Ecto neural progenitor cell (in vitro differentiated cells): ENCODE measurements at regions not wholly inside any gene's neighbourhood (a gene's known extent, or its start where the extent isn't known, plus 50 kb on each side); places are given as distances from the start of the nearest gene placed in this dataset.

Experiments used
- DNase-seq: peaks from one replicate; pipeline ENCODE4 v3.0.0-alpha.2; 2018; ENCODE audit warnings: low spot score

DNA sequence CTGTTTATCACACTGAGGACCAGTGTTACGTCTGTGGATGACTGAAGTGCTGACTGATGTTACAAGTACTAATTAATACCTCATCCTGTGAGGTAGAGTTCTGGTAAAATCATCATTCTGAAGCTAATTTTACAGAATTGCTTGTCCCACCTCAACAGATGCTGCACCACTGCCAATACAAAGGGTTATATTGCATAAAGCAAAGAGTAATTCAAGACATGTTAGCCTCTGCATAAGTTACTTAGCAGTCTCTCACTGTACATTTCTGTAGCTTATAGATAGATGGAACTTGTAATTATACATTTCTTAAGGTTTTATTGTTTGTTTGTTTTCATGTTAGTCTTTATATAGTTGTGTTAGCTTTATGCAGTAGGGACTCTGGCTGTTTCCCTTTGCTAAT, 513.6 kb downstream of the ANXA1 start:
- no peak for DNase-seq

DNA sequence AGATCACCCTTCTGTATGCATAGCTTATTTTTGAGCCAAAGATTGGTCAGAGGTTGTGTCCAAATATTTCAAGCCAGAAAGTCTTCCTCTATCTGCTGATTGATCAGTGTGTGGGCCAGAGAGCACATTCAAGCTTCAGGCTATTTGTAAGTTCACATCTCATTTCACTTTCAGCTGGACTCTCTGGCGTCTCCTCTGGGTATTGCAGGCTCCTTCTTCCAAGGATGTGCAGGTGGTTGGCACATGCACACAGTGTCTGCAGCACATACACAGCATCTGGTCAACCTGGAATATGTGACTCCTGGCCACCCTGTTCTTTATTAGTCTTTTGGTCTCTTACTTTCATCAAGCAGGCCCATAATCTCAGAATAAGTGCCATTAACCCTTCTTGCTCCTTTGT, 516.1 kb downstream of the ANXA1 start:
- DNase-seq = no peak

DNA sequence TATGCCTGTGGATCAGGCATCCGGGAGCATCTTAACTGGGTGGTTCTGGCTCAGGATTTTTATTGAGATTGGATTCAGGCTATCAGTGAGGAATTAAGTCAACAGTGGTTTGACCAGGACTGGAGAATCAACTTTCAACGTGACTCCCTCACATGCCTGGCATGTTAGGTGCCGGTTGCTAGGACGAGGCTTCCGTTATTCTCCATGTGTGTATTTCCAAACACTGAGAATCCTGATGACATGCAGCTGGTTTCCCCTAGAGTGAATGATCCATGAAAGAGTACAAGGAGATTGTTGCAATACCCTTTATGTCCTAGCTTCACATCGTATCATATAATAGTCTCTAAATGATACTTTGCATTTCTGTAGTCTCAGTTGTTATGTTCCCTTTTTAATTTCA, 529.2 kb downstream of the ANXA1 start:
- no peak for DNase-seq

DNA sequence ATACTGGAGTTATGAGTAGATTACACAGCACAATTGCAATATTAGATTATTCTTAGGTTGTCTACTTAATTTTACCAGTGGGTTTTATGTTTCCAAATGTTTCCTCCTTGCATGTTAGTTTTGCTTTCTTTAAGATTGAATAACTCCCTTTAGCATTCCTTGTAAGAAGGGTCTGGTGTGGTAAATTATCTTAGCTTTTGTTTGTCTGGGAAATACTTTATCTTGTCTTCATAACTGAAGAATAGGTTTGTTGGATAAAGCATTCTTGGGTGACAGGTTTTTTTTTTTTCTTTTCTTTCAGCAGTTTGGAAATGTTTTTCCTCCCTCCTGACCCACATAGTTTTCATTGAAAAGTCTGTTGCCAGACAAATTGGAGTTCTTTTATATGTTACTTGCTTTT, 531.1 kb downstream of the ANXA1 start:
- DNase-seq = no peak

DNA sequence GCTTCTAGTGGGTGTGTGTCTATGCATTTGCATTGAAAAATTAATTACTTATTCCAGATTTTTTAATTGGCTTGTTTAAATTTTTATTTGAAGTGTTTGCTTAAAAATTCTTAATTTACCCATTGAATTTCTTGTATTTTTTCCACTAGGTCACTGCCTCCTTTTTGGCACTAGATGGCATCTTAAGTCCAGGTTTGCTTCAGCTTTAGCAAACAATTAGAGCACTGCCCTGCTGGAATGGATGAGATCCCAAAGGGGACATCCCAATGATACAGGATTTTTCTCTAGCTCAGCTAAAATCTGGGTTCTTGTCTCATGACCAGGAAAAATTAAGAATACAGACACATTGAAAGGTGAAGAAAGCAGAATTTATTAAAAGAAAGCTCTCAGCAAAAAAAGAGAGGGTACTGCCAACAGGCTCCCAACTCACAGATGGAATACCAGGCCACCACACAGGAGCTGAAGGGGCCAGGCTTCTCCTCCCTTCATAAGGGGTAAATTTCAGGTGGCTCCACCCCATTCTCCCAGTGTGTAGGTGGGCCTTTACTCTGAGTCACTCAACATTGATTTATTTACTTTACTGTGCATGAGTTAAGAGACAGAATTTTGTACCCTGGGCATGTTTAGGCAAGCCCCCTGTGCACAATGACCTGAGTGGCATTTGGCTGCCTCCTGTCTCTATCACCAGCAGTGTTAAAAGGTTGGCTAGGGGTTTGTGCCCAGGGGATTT, 532.4 kb downstream of the ANXA1 start:
- no peak for DNase-seq

DNA sequence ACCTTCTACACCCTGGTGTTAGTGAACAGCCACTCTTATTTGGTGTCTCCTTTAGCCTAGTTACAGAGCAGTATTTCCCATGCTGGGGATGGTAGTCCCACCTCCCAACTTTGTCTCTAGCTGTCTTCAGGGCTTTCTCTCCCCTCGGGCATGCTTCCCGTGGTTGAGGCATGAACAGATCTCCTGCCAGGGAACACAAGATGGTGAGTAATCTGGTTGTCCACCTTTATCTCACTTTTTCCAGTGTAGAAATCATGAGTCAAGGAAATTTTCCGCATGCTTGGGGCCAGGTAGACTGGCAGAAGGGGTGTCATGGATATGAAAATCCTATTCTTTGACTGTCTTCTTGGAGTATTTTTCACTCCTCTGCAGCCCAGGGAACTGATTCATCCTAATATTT, 532.9 kb downstream of the ANXA1 start:
- DNase-seq = no peak

DNA sequence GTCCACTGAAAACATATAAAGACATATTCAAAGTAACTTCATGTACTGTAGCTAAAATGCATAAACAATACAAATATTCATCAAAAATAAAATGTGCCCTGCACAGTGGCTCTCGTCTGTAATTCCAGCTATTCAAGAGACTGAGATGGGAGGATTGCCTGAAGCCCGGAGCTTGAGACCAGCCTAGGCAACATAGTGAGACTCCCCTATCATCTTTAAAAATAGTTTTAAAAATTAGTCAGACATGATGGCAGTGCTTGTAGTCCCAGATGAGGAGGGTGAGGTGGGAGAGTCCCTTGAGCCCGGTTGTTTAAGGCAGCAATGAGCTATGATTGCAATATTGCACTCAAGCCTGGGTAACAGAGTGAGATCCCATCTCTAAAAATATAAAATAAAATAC, 534.1 kb downstream of the ANXA1 start:
- no peak for DNase-seq

DNA sequence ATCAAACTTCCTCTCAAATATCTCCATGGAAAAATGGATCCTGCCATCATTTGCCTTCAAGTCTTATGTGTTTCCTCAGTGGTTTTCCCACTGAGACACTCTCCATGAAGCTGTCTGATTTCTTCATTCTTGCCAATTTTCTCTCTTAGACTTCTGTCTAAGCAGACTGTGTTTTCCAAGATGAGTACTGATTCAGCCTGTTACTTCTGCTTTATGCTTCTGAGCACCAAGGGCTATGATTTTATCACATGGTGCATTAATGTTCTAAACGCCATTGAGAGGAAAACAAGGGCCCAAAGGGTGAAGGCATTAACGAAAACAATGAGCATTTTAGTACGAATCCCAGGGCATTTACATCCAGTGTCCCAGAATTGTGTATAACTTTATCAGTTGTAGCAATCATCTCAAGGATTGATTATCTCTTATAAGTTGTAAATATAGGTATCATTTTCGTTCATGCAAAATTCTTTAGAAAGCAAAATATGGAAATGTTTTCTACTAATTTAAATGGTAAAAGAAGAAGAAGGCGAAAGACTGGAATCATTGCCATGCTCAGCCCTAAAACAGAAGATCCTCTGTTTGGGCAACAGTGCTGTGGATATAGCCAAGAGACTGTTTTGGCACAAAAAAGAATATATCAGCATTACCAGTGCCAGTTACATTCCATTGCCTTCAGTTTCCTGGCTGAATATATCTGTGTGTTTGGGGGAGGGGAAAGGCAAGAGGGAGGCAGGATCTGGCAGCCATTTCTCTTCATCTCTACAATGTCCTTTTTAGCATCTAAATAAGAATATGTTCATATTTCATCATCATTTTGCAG, 537.6 kb downstream of the ANXA1 start:
- no peak for DNase-seq

DNA sequence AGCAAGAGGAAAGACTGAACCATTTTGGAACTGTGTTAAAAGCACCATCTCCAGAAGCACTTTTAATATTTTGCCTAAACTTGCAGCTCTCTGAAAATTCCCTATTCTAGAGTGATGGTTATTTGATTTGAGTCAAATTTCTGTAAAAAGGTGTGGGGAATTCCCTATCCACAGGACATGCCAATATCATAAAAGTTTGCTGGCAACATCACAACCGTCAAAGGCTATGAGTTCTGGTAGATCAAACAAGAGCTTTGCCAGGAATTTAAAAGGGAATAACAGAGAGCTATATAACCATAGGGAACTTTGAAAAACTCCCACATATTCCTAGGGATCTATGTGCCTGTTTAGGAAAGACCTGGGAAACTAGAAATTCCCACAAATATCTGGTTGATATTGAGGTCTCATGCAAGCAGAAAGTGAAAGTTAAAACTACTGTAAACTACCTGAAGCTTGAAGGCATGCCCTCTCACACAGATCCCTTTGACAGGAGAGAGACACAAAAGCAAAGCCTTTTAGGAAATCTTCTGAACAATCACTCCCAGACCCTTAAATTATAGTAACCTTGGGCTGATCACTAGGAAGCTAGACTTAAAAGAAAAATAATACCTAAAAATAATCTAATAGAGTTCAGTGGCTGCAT, 549.9 kb downstream of the ANXA1 start:
- DNase-seq = no peak

DNA sequence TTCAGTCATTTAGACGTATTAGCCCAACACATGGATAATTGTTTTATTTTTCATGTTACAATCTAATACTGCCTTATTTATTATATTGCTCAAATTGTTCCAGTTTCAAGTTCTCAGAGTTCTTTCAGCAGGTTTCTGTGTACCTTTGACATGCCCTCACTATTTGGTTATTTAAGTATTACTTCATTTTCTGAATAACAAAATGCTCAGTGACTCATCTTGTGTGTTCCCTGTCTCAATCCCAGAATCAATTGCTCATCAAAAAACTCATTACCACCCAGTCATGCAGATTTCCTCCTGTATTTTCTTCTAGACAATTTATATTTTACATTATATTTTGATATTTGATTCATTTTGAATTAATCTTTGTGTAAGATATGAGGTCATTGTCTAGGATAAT, 562.6 kb downstream of the ANXA1 start:
- no peak for DNase-seq

DNA sequence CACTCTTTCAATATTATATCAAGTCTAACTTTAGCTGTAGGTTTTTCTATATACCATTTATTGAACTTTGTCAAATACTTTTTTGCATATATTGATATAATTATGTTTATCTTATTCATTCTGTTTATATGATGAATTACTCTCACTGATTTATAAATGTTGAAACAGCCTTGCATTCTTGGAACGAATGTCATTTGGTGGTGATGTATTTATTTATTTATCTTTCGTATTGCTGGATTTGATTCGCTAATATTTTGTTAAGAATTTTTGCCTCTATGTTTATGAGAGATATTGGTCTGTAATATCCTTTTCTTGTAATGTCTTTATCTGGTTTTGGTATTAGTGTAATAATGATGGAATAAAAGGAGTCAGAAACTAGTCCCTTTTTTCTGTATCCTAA, 563.9 kb downstream of the ANXA1 start:
- no peak for DNase-seq

DNA sequence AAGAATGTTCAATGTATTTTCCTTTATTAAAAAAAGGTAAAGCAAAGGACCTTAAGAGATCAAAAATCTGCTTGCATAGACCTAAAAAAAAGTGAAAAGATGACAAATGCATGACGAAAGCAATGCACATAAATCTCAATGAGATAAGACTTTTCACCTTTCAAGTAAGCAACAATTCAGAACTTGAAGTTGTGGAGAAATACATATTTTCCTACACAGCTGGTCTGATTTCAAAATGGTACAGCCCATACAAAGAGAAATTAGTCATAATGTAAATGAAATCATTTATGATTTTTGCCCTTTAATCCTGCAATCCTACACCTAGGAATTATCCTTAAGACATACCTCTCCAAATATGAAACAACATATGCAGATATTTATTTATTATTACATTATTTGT, 568.0 kb downstream of the ANXA1 start:
- DNase-seq = no peak

DNA sequence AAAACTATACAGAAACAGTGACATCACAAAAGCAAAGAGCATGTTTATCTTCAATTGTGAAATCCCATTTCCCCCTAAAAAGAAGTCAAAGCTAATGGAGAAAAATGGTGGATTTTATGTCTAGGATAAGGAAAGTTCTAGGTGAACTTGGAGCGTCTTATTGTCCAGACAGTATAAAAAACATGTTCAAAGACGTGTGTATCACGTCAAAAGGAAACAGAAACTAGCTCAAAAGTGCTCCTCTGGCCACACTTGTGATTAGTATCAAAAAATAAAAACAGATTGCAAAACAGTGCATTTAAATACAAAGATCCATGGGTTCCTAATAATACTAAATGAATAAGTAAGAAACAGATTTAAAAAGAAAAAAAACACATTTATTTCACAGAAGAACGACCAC, 568.9 kb downstream of the ANXA1 start:
- no peak for DNase-seq

DNA sequence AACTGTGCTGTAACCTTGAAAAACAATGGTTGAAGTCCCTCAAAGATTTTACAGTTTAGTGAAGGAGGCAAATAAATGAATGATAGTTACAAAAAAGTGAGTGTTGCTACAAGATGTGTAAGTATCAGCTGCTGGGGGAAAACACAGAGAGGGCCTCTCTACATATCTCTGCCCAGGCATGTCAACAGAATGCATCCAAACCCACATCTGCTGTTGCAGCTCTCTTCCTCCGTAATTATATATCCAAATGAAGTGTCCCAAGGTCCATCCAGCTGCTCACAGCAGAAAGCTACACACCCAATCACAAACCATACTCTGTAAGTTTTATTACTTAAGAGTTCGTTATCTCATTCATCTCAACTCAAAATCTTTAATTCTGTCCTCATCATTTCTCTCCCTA, 584.6 kb downstream of the ANXA1 start:
- no peak for DNase-seq

DNA sequence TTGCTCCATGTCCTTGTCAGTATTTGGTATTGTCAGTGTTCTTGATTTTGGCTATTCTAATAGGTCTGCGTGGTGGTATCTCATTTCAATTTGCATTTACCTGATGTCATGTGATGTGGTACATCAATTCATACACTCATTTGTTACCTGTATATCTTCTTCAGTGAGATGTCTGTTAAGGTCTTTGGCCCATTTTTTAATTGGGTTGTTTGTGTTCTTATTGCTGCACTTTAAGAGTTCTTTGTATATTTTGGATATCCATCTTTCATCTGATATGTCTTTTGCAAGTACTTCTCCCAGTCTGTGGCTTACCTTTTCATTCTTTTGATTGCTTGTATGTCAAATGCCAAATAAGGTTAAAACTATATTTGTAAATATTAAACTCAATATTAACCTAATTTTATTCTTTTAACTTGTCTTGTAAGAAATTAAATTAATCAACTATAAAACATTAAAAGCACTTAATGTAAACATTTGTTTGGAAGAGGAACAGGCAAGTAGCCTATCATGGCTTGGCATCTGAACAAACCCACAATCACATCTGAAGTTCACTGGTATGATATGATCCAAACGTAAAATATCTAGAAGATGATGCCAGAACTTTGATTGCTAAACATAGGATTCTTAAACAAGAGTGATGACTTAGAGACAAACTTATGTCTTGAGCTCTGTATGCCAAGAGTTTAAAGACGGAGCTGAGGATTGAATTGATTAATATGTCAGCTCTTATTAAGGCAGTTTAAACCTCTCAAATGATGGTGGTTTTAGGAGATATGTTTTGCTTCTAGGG, 587.3 kb downstream of the ANXA1 start:
- no peak for DNase-seq

DNA sequence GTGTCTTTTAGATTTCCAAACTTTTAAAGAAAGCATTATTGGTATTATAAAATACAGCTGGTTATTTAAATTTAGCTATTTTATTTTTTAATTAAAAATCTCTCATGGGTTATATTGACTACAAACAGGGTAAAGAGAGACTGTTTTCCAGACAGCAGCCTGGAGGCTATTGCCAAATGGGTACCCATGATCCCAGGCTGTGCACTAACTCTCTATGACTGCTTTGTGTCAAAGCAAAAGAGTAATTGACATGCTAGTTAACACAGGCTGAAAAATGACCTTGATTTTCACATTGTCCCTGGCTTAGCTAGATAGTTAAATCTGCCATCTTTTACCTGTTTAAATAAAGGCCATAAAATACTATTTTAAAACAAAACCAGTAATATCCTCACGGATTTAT, 589.7 kb downstream of the ANXA1 start:
- DNase-seq = no peak

DNA sequence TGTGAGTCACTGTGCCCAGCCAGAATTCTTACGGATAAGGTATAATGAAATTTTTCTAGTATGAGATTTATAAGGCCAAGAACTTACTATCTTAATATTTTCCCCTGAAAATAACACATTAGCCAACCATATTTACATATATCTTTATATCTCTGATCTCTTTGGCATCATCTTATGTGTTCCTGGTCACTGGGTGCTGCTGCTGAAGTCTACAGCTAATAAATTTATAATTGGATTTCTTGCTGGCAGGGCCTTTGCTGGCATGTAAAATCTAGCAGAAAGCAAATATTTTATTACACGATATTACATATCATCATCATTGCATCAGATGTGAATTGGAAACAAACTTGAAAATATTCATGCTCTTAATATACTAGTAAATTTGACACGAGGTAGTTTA, 590.7 kb downstream of the ANXA1 start:
- DNase-seq = no peak

DNA sequence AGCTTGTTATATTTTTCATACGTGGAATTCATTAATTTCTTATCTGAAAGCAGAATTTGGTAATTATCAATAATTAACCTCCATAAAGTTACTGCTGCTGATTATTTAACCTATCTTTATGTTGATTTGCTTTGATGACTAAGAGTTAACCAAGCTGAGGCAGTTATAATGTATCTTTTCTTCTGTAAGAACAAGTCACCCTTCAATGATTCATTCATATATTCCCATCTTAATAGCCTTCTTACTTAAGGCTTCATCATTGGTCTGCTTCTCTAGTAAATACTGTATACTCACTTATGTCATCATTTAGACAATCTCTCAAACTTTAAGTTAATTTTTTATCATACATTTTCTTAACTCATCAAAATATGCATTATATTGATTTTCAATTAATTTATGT, 592.2 kb downstream of the ANXA1 start:
- DNase-seq = no peak

DNA sequence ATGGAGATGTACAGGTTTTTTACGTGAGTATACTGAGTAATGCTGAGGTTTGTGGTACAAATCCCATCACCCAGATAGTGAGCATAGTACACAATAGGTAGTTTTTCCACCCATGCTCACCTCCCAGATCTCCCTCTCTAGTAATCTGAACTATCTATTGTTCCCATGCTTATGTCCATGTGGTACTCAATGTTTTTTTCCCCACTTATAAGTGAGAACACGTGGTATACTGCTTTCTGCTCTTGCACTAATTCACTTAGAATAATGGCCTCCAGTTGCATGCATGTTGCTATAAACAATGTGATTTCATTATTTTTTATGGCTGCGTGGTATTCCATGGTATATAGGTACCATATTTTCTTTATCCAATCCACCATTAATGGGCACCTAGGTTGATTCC, 593.9 kb downstream of the ANXA1 start:
- DNase-seq = no peak

DNA sequence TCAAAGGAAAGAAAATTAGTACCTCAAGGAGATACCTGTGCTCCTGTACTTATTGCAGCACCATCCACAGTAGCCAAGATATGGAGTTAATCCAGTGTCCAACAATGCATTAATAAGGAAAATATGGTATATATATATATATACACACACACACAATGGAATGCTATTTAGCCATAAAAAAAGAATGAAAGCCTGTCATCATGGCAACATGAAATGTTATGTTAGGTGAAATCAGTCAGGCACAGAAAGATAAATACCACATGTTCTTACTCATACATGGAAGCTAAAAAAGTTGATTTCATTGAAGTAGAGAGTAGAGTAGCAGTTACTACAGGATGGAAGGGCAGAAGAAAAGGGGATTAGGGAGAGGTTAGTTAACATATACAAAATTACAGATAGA, 601.5 kb downstream of the ANXA1 start:
- no peak for DNase-seq

DNA sequence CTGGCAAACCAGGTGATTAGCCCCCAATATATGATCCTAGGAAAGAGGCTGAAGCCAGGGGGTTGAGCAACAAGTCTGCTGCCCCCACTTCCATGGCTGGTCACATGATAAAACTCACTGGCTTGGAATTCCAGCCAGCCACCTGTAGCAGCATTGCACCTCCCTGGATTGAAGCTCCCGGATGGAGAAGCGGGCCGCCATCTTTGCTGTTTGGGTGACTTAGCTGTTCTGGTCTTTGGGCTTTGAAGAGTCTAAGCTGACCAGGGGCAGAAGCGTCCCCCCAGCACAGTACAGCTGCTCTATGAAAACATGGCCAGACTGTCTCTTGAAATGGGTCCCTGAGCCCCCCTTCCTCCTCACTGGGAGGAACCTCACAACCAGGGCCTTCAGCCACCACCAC, 610.2 kb downstream of the ANXA1 start:
- DNase-seq = no peak

DNA sequence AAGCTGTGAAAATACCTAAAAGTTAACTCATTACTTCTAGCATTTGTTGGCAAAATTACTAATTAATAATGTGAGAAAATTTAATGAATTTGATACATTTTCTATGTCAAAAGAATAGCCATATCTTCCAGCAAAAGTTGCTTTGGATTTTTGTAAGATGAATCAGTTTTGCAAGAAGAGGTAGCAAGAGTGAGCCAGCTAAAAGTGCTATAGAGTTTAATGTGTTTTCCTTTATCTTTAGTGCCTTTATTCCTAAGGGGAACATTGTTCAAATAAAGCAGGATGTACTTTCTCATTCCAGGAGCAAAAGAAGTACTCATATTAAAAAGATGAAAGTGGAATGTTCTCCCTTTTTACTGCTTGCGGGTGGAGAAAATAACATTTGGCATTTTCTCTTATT, 622.2 kb downstream of the ANXA1 start:
- DNase-seq = no peak

DNA sequence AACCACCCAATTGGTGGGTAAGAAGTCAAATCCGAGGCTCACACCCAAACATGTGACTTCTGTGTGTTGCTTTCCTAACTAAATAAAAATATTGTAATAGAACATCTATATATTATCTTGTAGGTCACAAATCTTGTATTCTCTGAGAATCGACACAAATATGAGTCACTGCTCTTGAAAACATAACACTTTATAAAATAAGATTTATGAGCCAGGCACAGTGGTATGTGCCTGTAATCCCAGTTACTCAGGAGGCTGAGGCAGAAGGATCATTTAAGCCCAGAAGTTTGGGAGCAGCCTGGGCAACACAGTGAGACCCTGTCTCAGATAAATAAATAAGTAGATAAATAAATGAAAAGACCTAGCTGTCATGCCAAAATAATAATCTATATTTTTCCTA, 624.1 kb downstream of the ANXA1 start:
- DNase-seq = no peak
